Cardiac fibroblast (primary cell): ENCODE measurements at regions not wholly inside any gene's neighbourhood (a gene's known extent, or its start where the extent isn't known, plus 50 kb on each side); places are given as distances from the start of the nearest gene placed in this dataset.

Experiments used
- DNase-seq, 2 donors: peaks; one replicate each; pipeline versions ENCODE4 v3.0.0 to v3.0.0-alpha.2; 2010; ENCODE audit warnings: low read depth in 2 of 2
- H3K4me3 ChIP-seq, 2 donors: replicated peaks in 1 of 2; 1 replicate in 1 of 2; 2 replicates in 1 of 2; pipeline ENCODE4 v1.5.1; 2011; ENCODE audit warnings: low read depth in 2 of 2, low read length in 2 of 2, mild to moderate bottlenecking in 2 of 2, moderate library complexity in 1 of 2
- CTCF ChIP-seq: IDR thresholded peaks from one replicate; pipeline ENCODE4 v1.5.1; 2011; ENCODE audit warnings: low read depth, mild to moderate bottlenecking, low read length, inconsistent platforms

- no peak for TF ChIP-seq CTCF
- no peak for DNase-seq
- H3K4me3 ChIP-seq: no peak overlapping the region
Observed at GRCh38 chr11:134581121-134581626, 169.1 kb upstream of the B3GAT1 start.

GRCh38 chr11:134580610-134580975, 168.6 kb upstream of the B3GAT1 start:
- no peak for TF ChIP-seq CTCF
- no peak overlapping the region for H3K4me3 ChIP-seq
- no peak for DNase-seq

GRCh38 chr11:134579724-134580609, 167.9 kb upstream of the B3GAT1 start:
- no peak for TF ChIP-seq CTCF
- no peak overlapping the region for H3K4me3 ChIP-seq
- DNase-seq: no peak

- H3K4me3 ChIP-seq: no peak overlapping the region
- TF ChIP-seq CTCF: no peak
- no peak for DNase-seq
Observed at GRCh38 chr11:134578807-134579723, 167.0 kb upstream of the B3GAT1 start.

- no peak for TF ChIP-seq CTCF
- DNase-seq: no peak
- no peak overlapping the region for H3K4me3 ChIP-seq
Observed at GRCh38 chr11:134577751-134578395, 165.8 kb upstream of the B3GAT1 start.

GRCh38 chr11:134576721-134577171, 164.7 kb upstream of the B3GAT1 start:
- no peak for DNase-seq
- no peak overlapping the region for H3K4me3 ChIP-seq
- TF ChIP-seq CTCF: no peak
